A673 (cell line): ENCODE measurements at regions not wholly inside any gene's neighbourhood (a gene's known extent, or its start where the extent isn't known, plus 50 kb on each side); places are given as distances from the start of the nearest gene placed in this dataset.

Experiments
- BruUV-seq: library from RNA; stranded (reverse); fragments of 400-500 nt; replicated peaks from 2 replicates; lab custom pipeline; 2021; lab: Mats Ljungman, UMichigan
- CTCF ChIA-PET: fragments of 300-600 bp; sonication (Branson Sonifier 250); formaldehyde crosslinking; loops from one replicate; lab custom pipeline; 2022; ENCODE audit warnings: antibody characterized with exemption; lab: Charles Lee
- POLR2A ChIA-PET: fragments of 300-600 bp; sonication (Branson Sonifier 250); formaldehyde crosslinking; loops from one replicate; lab custom pipeline; 2022; ENCODE audit warnings: antibody characterized with exemption; ENCODE audit not compliant: low non-redundant PET; lab: Charles Lee
- DNase-seq: peaks from one replicate; pipeline ENCODE4 v3.0.0-alpha.2; 2015; ENCODE audit warnings: low spot score
- H3K27ac ChIP-seq: fragments of 200-600 bp; sonication (generic); 2 replicates; pipeline ENCODE4 v1.5.1; 2016; ENCODE audit warnings: mixed run types, low read depth, mild to moderate bottlenecking, mixed read lengths, antibody characterized with exemption, low read length; ENCODE audit not compliant: poor library complexity, severe bottlenecking
- H3K27me3 ChIP-seq: fragments of 200-600 bp; sonication (generic); replicated peaks from 2 replicates; pipeline ENCODE4 v1.6.1; 2017; ENCODE audit warnings: mixed run types, low read depth, mild to moderate bottlenecking, mixed read lengths, antibody characterized with exemption, low read length; ENCODE audit not compliant: insufficient read depth, poor library complexity
- H3K36me3 ChIP-seq: fragments of 200-600 bp; sonication (generic); 2 replicates; pipeline ENCODE4 v1.6.1; 2016; ENCODE audit warnings: mixed run types, mild to moderate bottlenecking, mixed read lengths, antibody characterized with exemption, low read length; ENCODE audit not compliant: insufficient read depth, poor library complexity, severe bottlenecking
- H3K4me1 ChIP-seq: fragments of 200-600 bp; sonication (generic); 2 replicates; pipeline ENCODE4 v1.6.1; 2017; ENCODE audit warnings: mixed run types, mild to moderate bottlenecking, mixed read lengths, antibody characterized with exemption, low read length; ENCODE audit not compliant: insufficient read depth, poor library complexity, severe bottlenecking
- H3K4me3 ChIP-seq: fragments of 200-600 bp; sonication (generic); 2 replicates; pipeline ENCODE4 v1.5.1; 2016; ENCODE audit warnings: low read depth, mixed run types, mild to moderate bottlenecking, mixed read lengths, low read length; ENCODE audit not compliant: poor library complexity, severe bottlenecking
- H3K9me3 ChIP-seq: fragments of 200-600 bp; sonication (generic); 2 replicates; pipeline ENCODE4 v1.6.1; 2016; ENCODE audit warnings: mixed run types, low read depth, mild to moderate bottlenecking, mixed read lengths, antibody characterized with exemption, low read length; ENCODE audit not compliant: poor library complexity, severe bottlenecking
- CTCF ChIP-seq: fragments of 300-800, 200-600 bp; sonication (generic); conservative IDR thresholded peaks from 2 replicates; pipeline ENCODE4 v1.5.1; 2017; ENCODE audit warnings: low read depth, mild to moderate bottlenecking, antibody characterized with exemption, low read length, moderate library complexity, mixed read lengths
- EZH2 ChIP-seq: fragments of 200-600 bp; sonication (generic); IDR thresholded peaks from 2 replicates; pipeline ENCODE4 v1.6.1; 2017; ENCODE audit warnings: borderline replicate concordance, low read depth, mild to moderate bottlenecking, mixed read lengths, antibody characterized with exemption, low read length; ENCODE audit not compliant: poor library complexity, severe bottlenecking
- intact Hi-C: fragments of 100-400 bp; cut with micrococcal nuclease; formaldehyde crosslinking; loops from one replicate; pipeline ENCODE4 v1.10.0; 2022; ENCODE audit not compliant: unreplicated experiment

- Histone ChIP-seq H3K9me3 (no peaks in the 10 kb centered on the region), H3K27ac (no peak overlapping the region), H3K4me3 (no peak overlapping the region), H3K36me3 (no peaks in the 10 kb centered on the region), H3K27me3 (no peaks in the 10 kb centered on the region), H3K4me1 (peaks cover 28% of the 10 kb centered on the region)
- no peak for DNase-seq
- intact Hi-C loops, result loop anchor here (5.0 to 10.0 kb wide), 2 partner anchors 276 to 326 kb away; partner anchors contain the start of gene CIBAR2
- POLR2A ChIA-PET, result no interaction called here
- no peak for TF ChIP-seq EZH2
- TF ChIP-seq CTCF, result no peak
- CTCF ChIA-PET, result interaction anchor here (1.5 kb wide), 1 partner anchor 25 kb away, joined by 3 read pairs; no protein-coding TSS in a partner anchor
- BruUV-seq, result no TSS peak
Observed at GRCh38 chr16:85391175-85391707, 221.9 kb upstream of the GSE1 start.

- ChIA-PET POLR2A (no interaction called here), CTCF (interaction anchor here (0.6 to 1.5 kb wide), 2 partner anchors 25 to 224 kb away, joined by 3 read pairs; no protein-coding TSS in a partner anchor)
- TF ChIP-seq CTCF, result no peak
- TF ChIP-seq EZH2, result no peak
- H3K27ac ChIP-seq, result no peak overlapping the region
- intact Hi-C loops, result loop anchor here (2.0 to 10.0 kb wide), 3 partner anchors 219 to 325 kb away; partner anchors contain the start of gene CIBAR2
- H3K4me3 ChIP-seq, result no peak overlapping the region
- no peaks in the 10 kb centered on the region for H3K27me3 ChIP-seq
- H3K9me3 ChIP-seq, result no peaks in the 10 kb centered on the region
- BruUV-seq, result no TSS peak
- peaks cover 36% of the 10 kb centered on the region for H3K4me1 ChIP-seq
- no peak for DNase-seq
- no peaks in the 10 kb centered on the region for H3K36me3 ChIP-seq
Observed at GRCh38 chr16:85391769-85392583, 221.1 kb upstream of the GSE1 start.

- intact Hi-C loops, result loop anchor here (2.0 to 10.0 kb wide), 3 partner anchors 218 to 324 kb away; partner anchors contain the start of gene CIBAR2
- DNase-seq, result no peak
- Histone ChIP-seq H3K4me3 (no peak overlapping the region), H3K9me3 (no peaks in the 10 kb centered on the region), H3K27ac (no peak overlapping the region), H3K4me1 (peaks cover 43% of the 10 kb centered on the region), H3K27me3 (no peaks in the 10 kb centered on the region), H3K36me3 (no peaks in the 10 kb centered on the region)
- ChIA-PET CTCF (interaction anchor here (0.6 to 1.0 kb wide), 3 partner anchors 10 to 337 kb away, joined by 3 to 6 read pairs (median 6); no protein-coding TSS in a partner anchor), POLR2A (no interaction called here)
- no TSS peak for BruUV-seq
- no peak for TF ChIP-seq CTCF
- no peak for TF ChIP-seq EZH2
Observed at GRCh38 chr16:85392756-85393673, 220.1 kb upstream of the GSE1 start.
